CD14-positive monocyte (primary cell): ENCODE measurements at regions not wholly inside any gene's neighbourhood (a gene's known extent, or its start where the extent isn't known, plus 50 kb on each side); places are given as distances from the start of the nearest gene placed in this dataset.

Experiments
- DNase-seq, 3 donors: peaks; one replicate each; pipeline ENCODE4 v3.0.0-alpha.2; 2011 to 2022
- H2AFZ ChIP-seq: 2 replicates; pipeline ENCODE4 v1.6.0; 2012; ENCODE audit warnings: mild to moderate bottlenecking, low read depth, low read length, inconsistent platforms; ENCODE audit not compliant: insufficient read depth, poor library complexity, severe bottlenecking
- H3K27ac ChIP-seq, 2 donors: 1 replicate in 1 of 2; 2 replicates in 1 of 2; pipeline ENCODE4 v1.5.1; 2012 to 2013; ENCODE audit warnings: low read length in 2 of 2, control low read depth in 1 of 2, inconsistent platforms in 1 of 2, low read depth in 1 of 2, mild to moderate bottlenecking in 1 of 2
- H3K27me3 ChIP-seq, 2 donors: one replicate each; pipeline versions ENCODE4 v1.6.0 to v1.6.1; 2011 to 2013; ENCODE audit warnings: low read length in 2 of 2; ENCODE audit not compliant: control insufficient read depth in 2 of 2, insufficient read depth in 2 of 2
- H3K36me3 ChIP-seq, 2 donors: replicated peaks in 1 of 2; 1 replicate in 1 of 2; 2 replicates in 1 of 2; pipeline versions ENCODE4 v1.5.1 to v1.6.1; 2012 to 2013; ENCODE audit warnings: low read length in 2 of 2, control low read depth in 1 of 2, inconsistent platforms in 1 of 2, mild to moderate bottlenecking in 1 of 2; ENCODE audit not compliant: insufficient read depth in 2 of 2, control insufficient read depth in 1 of 2
- H3K4me1 ChIP-seq, 2 donors: 1 replicate in 1 of 2; 2 replicates in 1 of 2; pipeline versions ENCODE4 v1.5.1 to v1.6.1; 2012 to 2013; ENCODE audit warnings: low read length in 2 of 2, control low read depth in 1 of 2, inconsistent platforms in 1 of 2, mild to moderate bottlenecking in 1 of 2, moderate library complexity in 1 of 2; ENCODE audit not compliant: insufficient read depth in 2 of 2, control insufficient read depth in 1 of 2
- H3K4me2 ChIP-seq: replicated peaks from 2 replicates; pipeline ENCODE3; 2012; ENCODE audit warnings: low read length, moderate library complexity, mild to moderate bottlenecking; ENCODE audit not compliant: poor library complexity, severe bottlenecking; ENCODE audit errors: extremely low read depth
- H3K4me3 ChIP-seq, 3 experiments: fragments of 200-600 bp in 1 of 3; sonication (generic) in 1 of 3; replicated peaks in 1 of 3; 1 replicate in 2 of 3; 2 replicates in 1 of 3; pipeline ENCODE4 v1.5.1; 2011 to 2013; ENCODE audit warnings: low read length in 3 of 3, mild to moderate bottlenecking in 3 of 3, control low read depth in 2 of 3, low read depth in 2 of 3, inconsistent platforms in 1 of 3, moderate library complexity in 1 of 3
- H3K79me2 ChIP-seq: 2 replicates; pipeline ENCODE4 v1.6.0; 2012; ENCODE audit warnings: mild to moderate bottlenecking, control low read depth, inconsistent platforms, low read length, moderate library complexity; ENCODE audit not compliant: insufficient read depth
- H3K9ac ChIP-seq: 2 replicates; pipeline ENCODE4 v1.6.0; 2017; ENCODE audit warnings: low read length, mild to moderate bottlenecking; ENCODE audit not compliant: insufficient read depth, poor library complexity, severe bottlenecking
- H3K9me3 ChIP-seq, 2 donors: replicated peaks in 1 of 2; 1 replicate in 1 of 2; 2 replicates in 1 of 2; pipeline versions ENCODE4 v1.5.1 to v1.6.1; 2012 to 2013; ENCODE audit warnings: low read length in 2 of 2, control low read depth in 1 of 2; ENCODE audit not compliant: control insufficient read depth in 1 of 2, insufficient read depth in 1 of 2
- H4K20me1 ChIP-seq: 2 replicates; pipeline ENCODE4 v1.6.0; 2012; ENCODE audit warnings: mild to moderate bottlenecking, low read length, control low read depth, moderate library complexity; ENCODE audit not compliant: insufficient read depth
- H3K27ac Mint-ChIP-seq, 7 donors: one replicate each; pipeline ENCODE4 v1.8.0; 2020; ENCODE audit warnings: mild to moderate bottlenecking in 7 of 7, mixed read lengths in 7 of 7, moderate library complexity in 6 of 7, inconsistent platforms in 2 of 7
- H3K27me3 Mint-ChIP-seq, 3 donors: one replicate each; pipeline ENCODE4 v1.8.0; 2021 to 2022; ENCODE audit warnings: low read depth in 3 of 3, mild to moderate bottlenecking in 3 of 3, mixed read lengths in 3 of 3, moderate library complexity in 3 of 3, inconsistent platforms in 1 of 3
- H3K36me3 Mint-ChIP-seq, 2 donors: one replicate each; pipeline ENCODE4 v1.8.0; 2020; ENCODE audit warnings: mixed read lengths in 2 of 2, inconsistent platforms in 1 of 2, mild to moderate bottlenecking in 1 of 2
- H3K4me1 Mint-ChIP-seq: one replicate; pipeline ENCODE4 v1.8.0; 2020; ENCODE audit warnings: mild to moderate bottlenecking, mixed read lengths
- H3K4me3 Mint-ChIP-seq, 2 donors: one replicate each; pipeline ENCODE4 v1.8.0; 2020; ENCODE audit warnings: mild to moderate bottlenecking in 2 of 2, mixed read lengths in 2 of 2, moderate library complexity in 1 of 2
- H3K9me3 Mint-ChIP-seq, 7 donors: one replicate each; pipeline ENCODE4 v1.8.0; 2020 to 2022; ENCODE audit warnings: mixed read lengths in 7 of 7, mild to moderate bottlenecking in 6 of 7, moderate library complexity in 6 of 7, inconsistent platforms in 2 of 7
- CTCF ChIP-seq: fragments of 200-600 bp; IDR thresholded peaks from one replicate; pipeline ENCODE4 v1.8.0; 2022; ENCODE audit warnings: antibody characterized with exemption, mild to moderate bottlenecking
- WGBS: methylation state at CpG from one replicate; pipeline ENCODE4 v1.1.5; 2013; ENCODE audit warnings: missing lambda C conversion rate; ENCODE audit not compliant: insufficient coverage; 5-methylcytosine and 5-hydroxymethylcytosine counted together
- intact Hi-C, 2 donors: fragments of 100-400 bp; cut with micrococcal nuclease; formaldehyde crosslinking; loops; one replicate each; pipeline versions ENCODE4 v1.15.0 to v1.15.1; 2023

GRCh38 chr12:75959060-75959459 lies 72.5 kb downstream of the PHLDA1 start:
- Histone ChIP-seq H3K36me3 (no peaks in the 10 kb centered on the region), H3K79me2 (no peaks in the 10 kb centered on the region), H3K9me3 (no peaks in the 10 kb centered on the region), H3K4me3 (no peak overlapping the region), H2AFZ (no peak overlapping the region), H3K9ac (no peak overlapping the region), H3K27ac (no peak overlapping the region), H3K4me1 (peaks cover 4 to 5% of the 10 kb centered on the region in 2 donors), H3K27me3 (no peaks in the 10 kb centered on the region), H3K4me2 (no peak overlapping the region), H4K20me1 (no peaks in the 10 kb centered on the region)
- Mint-ChIP-seq H3K4me1 (peaks cover 7% of the 10 kb centered on the region), H3K4me3 (no peak overlapping the region), H3K36me3 (no peaks in the 10 kb centered on the region), H3K9me3 (peaks cover 0 to 2% (median 0%) of the 10 kb centered on the region in 7 donors), H3K27me3 (peaks cover 1 to 8% (median 6%) of the 10 kb centered on the region in 3 donors), H3K27ac (no peak overlapping the region)
- intact Hi-C loops = loop anchor here in 1 of 2 donors (10.0 kb wide), 1 partner anchor 76 kb away; the partner anchor contains the start of gene PHLDA1
- TF ChIP-seq CTCF = no peak
- no CpG with 5 or more reads among the region's 2 CpGs for WGBS
- DNase-seq = no peak

- intact Hi-C loops = loop anchor here in 1 of 2 donors (10.0 kb wide), 1 partner anchor 80 kb away; the partner anchor contains the start of gene PHLDA1
- no peak overlapping the region for H2AFZ ChIP-seq
- no peaks in the 10 kb centered on the region for H3K9me3 ChIP-seq
- no peaks in the 10 kb centered on the region for H3K27me3 ChIP-seq
- H3K4me1 Mint-ChIP-seq = peaks cover 4% of the 10 kb centered on the region
- TF ChIP-seq CTCF = no peak
- no peak overlapping the region for H3K9ac ChIP-seq
- H3K36me3 ChIP-seq = no peaks in the 10 kb centered on the region
- no peak overlapping the region for H3K4me3 ChIP-seq
- no peaks in the 10 kb centered on the region for H3K79me2 ChIP-seq
- no peak overlapping the region for H3K4me2 ChIP-seq
- no peak for DNase-seq
- H3K36me3 Mint-ChIP-seq = no peaks in the 10 kb centered on the region
- peaks cover 3 to 7% (median 6%) of the 10 kb centered on the region in 3 donors for H3K27me3 Mint-ChIP-seq
- WGBS = no CpG with 5 or more reads among the region's 3 CpGs
- H3K27ac ChIP-seq = no peak overlapping the region
- H3K4me3 Mint-ChIP-seq = no peak overlapping the region
- H3K9me3 Mint-ChIP-seq = no peaks in the 10 kb centered on the region
- H4K20me1 ChIP-seq = no peaks in the 10 kb centered on the region
- no peak overlapping the region for H3K27ac Mint-ChIP-seq
- H3K4me1 ChIP-seq = no peaks in the 10 kb centered on the region
Observed at GRCh38 chr12:75955251-75955650, 76.3 kb downstream of the PHLDA1 start.
